ENCODE measurements at regions not wholly inside any gene's neighbourhood (a gene's known extent, or its start where the extent isn't known, plus 50 kb on each side); places are given as distances from the start of the nearest gene placed in this dataset.

DNA sequence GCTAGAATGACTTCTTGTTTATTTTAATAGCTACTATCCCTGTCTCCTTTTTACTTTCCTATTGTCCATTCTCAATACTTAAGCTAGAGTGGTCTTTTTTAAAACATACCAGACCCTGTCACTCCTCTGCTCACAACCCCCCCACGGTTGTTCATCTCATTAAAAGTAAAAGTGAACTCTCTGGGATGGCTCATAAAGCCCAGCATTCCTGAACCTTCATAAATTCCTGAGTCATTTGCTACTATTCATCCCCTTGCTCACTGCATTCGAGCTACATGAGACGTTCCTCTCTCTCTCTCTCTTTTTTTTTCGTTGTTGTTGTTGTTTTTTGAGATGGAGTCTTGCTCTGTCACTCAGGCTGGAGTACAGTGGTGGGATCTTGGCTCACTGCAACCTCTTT is 148.7 kb upstream of the DSEL start:
- H3K79me2 ChIP-seq (ENCODE audit: insufficient read depth), result no peaks in the 10 kb centered on the region
- WGBS, 2 experiments (ENCODE audit: low coverage in 1 of 2, low lambda C conversion rate in 2 of 2, missing lambda C conversion rate in 2 of 2), result 5 to 8% methylated on average over 4 of the region's 4 CpGs
- in situ Hi-C loops (cut with MboI), result no loop called here

DNA sequence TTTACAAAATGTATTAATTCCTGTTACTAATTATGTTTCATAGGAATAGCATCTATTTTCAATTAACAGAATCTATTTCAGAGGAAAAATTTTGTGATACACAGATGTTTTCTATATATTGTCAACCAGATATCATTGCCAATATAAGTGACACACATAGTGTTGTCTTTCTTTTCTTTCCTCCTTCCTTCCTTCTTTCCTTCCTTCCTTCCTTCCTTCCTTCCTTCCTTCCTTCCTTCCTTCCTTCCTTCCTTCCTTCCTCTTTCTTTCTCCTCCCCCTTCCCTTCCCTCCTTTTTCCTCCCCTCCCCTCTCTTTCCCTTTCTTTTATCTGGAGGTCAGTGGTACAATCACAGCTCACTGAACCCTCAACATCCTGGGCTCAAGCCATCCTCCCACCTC is 146.5 kb upstream of the DSEL start:
- Histone ChIP-seq H3K9me3 (ENCODE audit: low read depth) (no peaks in the 10 kb centered on the region), H3K9ac (no peak overlapping the region), H3K4me2 (ENCODE audit: unreplicated experiment) (no peak overlapping the region), H3K27ac (no peak overlapping the region), H3K4me1 (ENCODE audit: insufficient read depth) (peaks cover 8% of the 10 kb centered on the region), H3K79me2 (ENCODE audit: insufficient read depth) (no peaks in the 10 kb centered on the region), H3K36me3 (ENCODE audit: low read depth) (no peaks in the 10 kb centered on the region), H3K9me2 (ENCODE audit: insufficient read depth) (no peaks in the 10 kb centered on the region), H3K4me3 (no peak overlapping the region), H3F3A (ENCODE audit: insufficient read depth) (peaks cover 10% of the 10 kb centered on the region; the same call in 1 of the 2 replicates), H3K27me3 (replicated peaks; ENCODE audit: insufficient read depth) (no peaks in the 10 kb centered on the region), H4K20me1 (ENCODE audit: insufficient read depth) (no peaks in the 10 kb centered on the region), H2AFZ (no peak overlapping the region)
- TF ChIP-seq EZH2phosphoT487 (IDR thresholded peaks at IDR 0.05; ENCODE audit: insufficient read depth, low read depth), result no peak
- no peak for TF ChIP-seq EZH2 (IDR thresholded peaks at IDR 0.05; ENCODE audit: insufficient read depth, poor library complexity, severe bottlenecking)
- in situ Hi-C loops (cut with MboI), result no loop called here
- DNase-seq, result no peak

More for the DNA sequence above, 148.7 kb upstream of the DSEL start:
- H3F3A ChIP-seq (ENCODE audit: insufficient read depth), result peaks cover 19% of the 10 kb centered on the region
- H4K20me1 ChIP-seq (ENCODE audit: insufficient read depth), result no peaks in the 10 kb centered on the region
- 0 out of 2 replicates have a peak overlapping the region, but pooled peaks have one; percentile 2 for H3K4me3 ChIP-seq
- H3K27ac ChIP-seq, result no peak overlapping the region
- H3K36me3 ChIP-seq (ENCODE audit: low read depth), result no peaks in the 10 kb centered on the region
- H3K27me3 ChIP-seq (replicated peaks; ENCODE audit: insufficient read depth), result no peaks in the 10 kb centered on the region
- H3K9me2 ChIP-seq (ENCODE audit: insufficient read depth), result no peaks in the 10 kb centered on the region
- peaks cover 20% of the 10 kb centered on the region for H3K4me1 ChIP-seq (ENCODE audit: insufficient read depth)
- H2AFZ ChIP-seq, result peak overlapping the region; percentile 42; the same call in 1 of the 2 replicates
- DNase-seq, result peak; percentile 78
- peak overlapping the region; percentile 49 for H3K4me2 ChIP-seq (ENCODE audit: unreplicated experiment)
- H3K9ac ChIP-seq, result no peak overlapping the region
- TF ChIP-seq EZH2 (IDR thresholded peaks at IDR 0.05; ENCODE audit: insufficient read depth, poor library complexity, severe bottlenecking) (no peak), EZH2phosphoT487 (IDR thresholded peaks at IDR 0.05; ENCODE audit: insufficient read depth, low read depth) (no peak)
- H3K9me3 ChIP-seq (ENCODE audit: low read depth), result no peaks in the 10 kb centered on the region

DNA sequence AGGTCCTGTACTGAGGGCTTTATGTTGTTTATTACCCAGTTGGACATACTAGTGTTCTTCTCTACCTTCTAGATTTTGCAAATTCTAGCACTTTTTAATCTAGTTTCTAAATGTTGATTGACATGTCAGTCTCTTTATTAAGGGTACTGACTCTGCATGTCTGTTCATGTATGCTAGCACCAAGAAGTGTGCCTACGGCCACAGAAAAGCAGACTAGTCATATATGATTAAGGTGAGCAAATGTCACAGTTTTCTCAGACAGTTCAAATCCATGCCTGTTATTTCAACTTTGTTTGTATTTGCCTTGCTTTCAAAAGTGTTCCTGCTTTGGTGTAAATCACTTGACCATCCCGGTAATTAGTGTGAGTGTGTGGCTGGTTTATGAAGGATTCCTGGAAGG is 145.0 kb upstream of the DSEL start:
- Histone ChIP-seq H3K79me2 (ENCODE audit: insufficient read depth) (no peaks in the 10 kb centered on the region), H3K27ac (no peak overlapping the region), H2AFZ (no peak overlapping the region), H3K36me3 (ENCODE audit: low read depth) (no peaks in the 10 kb centered on the region), H3K27me3 (replicated peaks; ENCODE audit: insufficient read depth) (no peaks in the 10 kb centered on the region), H3F3A (ENCODE audit: insufficient read depth) (peaks cover 10% of the 10 kb centered on the region; the same call in 1 of the 2 replicates), H3K9me3 (ENCODE audit: low read depth) (no peaks in the 10 kb centered on the region), H3K4me1 (ENCODE audit: insufficient read depth) (peaks cover 8% of the 10 kb centered on the region), H4K20me1 (ENCODE audit: insufficient read depth) (no peaks in the 10 kb centered on the region), H3K4me3 (no peak overlapping the region), H3K4me2 (ENCODE audit: unreplicated experiment) (no peak overlapping the region), H3K9me2 (ENCODE audit: insufficient read depth) (no peaks in the 10 kb centered on the region), H3K9ac (no peak overlapping the region)
- WGBS, 2 experiments (ENCODE audit: low coverage in 1 of 2, low lambda C conversion rate in 2 of 2, missing lambda C conversion rate in 2 of 2), result 72 to 73% methylated on average over 2 of the region's 2 CpGs
- TF ChIP-seq EZH2phosphoT487 (IDR thresholded peaks at IDR 0.05; ENCODE audit: insufficient read depth, low read depth), result no peak
- TF ChIP-seq EZH2 (IDR thresholded peaks at IDR 0.05; ENCODE audit: insufficient read depth, poor library complexity, severe bottlenecking), result no peak
- in situ Hi-C loops (cut with MboI), result no loop called here
- no peak for DNase-seq

DNA sequence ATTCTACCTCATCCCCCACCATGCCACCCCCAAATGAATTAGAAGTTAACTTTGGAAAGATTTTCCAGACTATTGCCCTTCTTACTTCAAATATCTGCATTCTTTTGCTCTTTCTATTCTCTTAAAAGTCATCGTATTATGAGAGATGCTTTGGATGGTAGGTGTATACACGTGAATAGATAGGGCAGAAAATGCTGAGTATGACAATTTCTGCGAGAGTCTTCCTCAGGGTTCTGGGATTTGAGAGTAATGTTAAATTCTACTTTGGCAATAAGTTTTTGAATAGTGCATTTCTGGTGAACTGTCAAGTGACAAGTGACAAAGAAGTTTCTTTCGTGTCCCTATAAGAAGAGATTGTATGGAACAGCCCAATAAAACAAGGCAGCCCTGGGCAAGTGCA is 137.6 kb upstream of the DSEL start:
- TF ChIP-seq EZH2 (IDR thresholded peaks at IDR 0.05; ENCODE audit: insufficient read depth, poor library complexity, severe bottlenecking) (no peak), EZH2phosphoT487 (IDR thresholded peaks at IDR 0.05; ENCODE audit: insufficient read depth, low read depth) (no peak)
- in situ Hi-C loops (cut with MboI), result no loop called here
- H3K9me3 ChIP-seq (ENCODE audit: low read depth), result no peaks in the 10 kb centered on the region

DNA sequence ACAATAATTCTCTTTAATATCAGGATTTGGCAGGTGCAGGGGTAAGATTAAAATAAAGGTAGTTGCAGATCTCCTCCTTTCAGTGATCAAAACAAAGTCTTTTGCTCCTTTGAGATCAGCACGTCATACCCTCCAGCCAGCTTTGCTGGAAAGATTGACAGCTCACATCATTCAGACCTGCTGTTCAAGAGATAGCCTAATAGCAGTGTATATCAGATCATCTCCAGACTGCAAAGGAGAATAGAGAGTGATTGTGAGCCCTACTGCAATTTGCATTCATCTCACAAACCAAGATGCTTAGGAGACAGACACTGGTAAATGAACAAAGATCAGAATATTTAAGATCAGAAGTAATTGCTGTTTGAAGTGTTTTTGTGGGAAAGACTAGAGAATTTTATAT is 135.8 kb upstream of the DSEL start:
- WGBS, 2 experiments (ENCODE audit: low coverage in 1 of 2, low lambda C conversion rate in 2 of 2, missing lambda C conversion rate in 2 of 2), result 100% methylated on average over 1 of the region's 1 CpG
- in situ Hi-C loops (cut with MboI), result no loop called here

More for the DNA sequence above, 137.6 kb upstream of the DSEL start:
- no peak overlapping the region for H3K4me2 ChIP-seq (ENCODE audit: unreplicated experiment)
- no peak for DNase-seq
- no peak overlapping the region for H3K4me3 ChIP-seq
- 98 to 99% methylated on average over 4 of the region's 4 CpGs for WGBS, 2 experiments (ENCODE audit: low coverage in 1 of 2, low lambda C conversion rate in 2 of 2, missing lambda C conversion rate in 2 of 2)
- H3K36me3 ChIP-seq (ENCODE audit: low read depth), result no peaks in the 10 kb centered on the region
- no peaks in the 10 kb centered on the region for H3K79me2 ChIP-seq (ENCODE audit: insufficient read depth)
- H3K9me2 ChIP-seq (ENCODE audit: insufficient read depth), result 0 out of 2 replicates have a peak, but pooled peaks cover 5% of the 10 kb centered on the region
- H3F3A ChIP-seq (ENCODE audit: insufficient read depth), result peaks cover 13% of the 10 kb centered on the region; the same call in 1 of the 2 replicates
- no peak overlapping the region for H3K9ac ChIP-seq
- no peaks in the 10 kb centered on the region for H4K20me1 ChIP-seq (ENCODE audit: insufficient read depth)
- H2AFZ ChIP-seq, result no peak overlapping the region
- no peak overlapping the region for H3K27ac ChIP-seq
- peaks cover 34% of the 10 kb centered on the region for H3K4me1 ChIP-seq (ENCODE audit: insufficient read depth)
- H3K27me3 ChIP-seq (replicated peaks; ENCODE audit: insufficient read depth), result no peaks in the 10 kb centered on the region

More for the DNA sequence above, 135.8 kb upstream of the DSEL start:
- H3K9me2 ChIP-seq (ENCODE audit: insufficient read depth), result 0 out of 2 replicates have a peak, but pooled peaks cover 5% of the 10 kb centered on the region
- no peaks in the 10 kb centered on the region for H3K79me2 ChIP-seq (ENCODE audit: insufficient read depth)
- peaks cover 13% of the 10 kb centered on the region; the same call in 1 of the 2 replicates for H3F3A ChIP-seq (ENCODE audit: insufficient read depth)
- no peak for DNase-seq
- H4K20me1 ChIP-seq (ENCODE audit: insufficient read depth), result no peaks in the 10 kb centered on the region
- peaks cover 34% of the 10 kb centered on the region for H3K4me1 ChIP-seq (ENCODE audit: insufficient read depth)
- H3K4me2 ChIP-seq (ENCODE audit: unreplicated experiment), result no peak overlapping the region
- no peaks in the 10 kb centered on the region for H3K36me3 ChIP-seq (ENCODE audit: low read depth)
- no peaks in the 10 kb centered on the region for H3K27me3 ChIP-seq (replicated peaks; ENCODE audit: insufficient read depth)
- no peak overlapping the region for H2AFZ ChIP-seq
- H3K27ac ChIP-seq, result no peak overlapping the region
- H3K4me3 ChIP-seq, result no peak overlapping the region
- no peak overlapping the region for H3K9ac ChIP-seq
- TF ChIP-seq EZH2phosphoT487 (IDR thresholded peaks at IDR 0.05; ENCODE audit: insufficient read depth, low read depth), result no peak
- TF ChIP-seq EZH2 (IDR thresholded peaks at IDR 0.05; ENCODE audit: insufficient read depth, poor library complexity, severe bottlenecking), result no peak
- no peaks in the 10 kb centered on the region for H3K9me3 ChIP-seq (ENCODE audit: low read depth)

Data from GM23248 (cell line).